Astrocyte (in vitro differentiated cells and primary cell): ENCODE measurements at regions not wholly inside any gene's neighbourhood (a gene's known extent, or its start where the extent isn't known, plus 50 kb on each side); places are given as distances from the start of the nearest gene placed in this dataset.
"Not testable (repeated sequence)": the region's sequence is repeated elsewhere in the genome, so short reads cannot be mapped to it uniquely, and the experiment has no call there.

Experiments
- DNase-seq: peaks from one replicate; pipeline ENCODE4 v3.0.0-alpha.2; 2010; ENCODE audit warnings: low read depth
- FAIRE-seq: peaks from 2 replicates; lab custom pipeline; 2011; peaks lifted over from hg19 to GRCh38; lab: Jason Lieb, UNC
- H2AFZ ChIP-seq: 2 replicates; pipeline ENCODE4 v1.6.0; 2012; ENCODE audit warnings: low read depth, low read length, inconsistent platforms
- H3K27ac ChIP-seq: 2 replicates; pipeline ENCODE4 v1.5.1; 2011; ENCODE audit warnings: low read depth, low read length, inconsistent platforms
- H3K27me3 ChIP-seq: 2 replicates; pipeline ENCODE4 v1.6.0; 2011; ENCODE audit warnings: low read length, inconsistent platforms; ENCODE audit not compliant: insufficient read depth
- H3K36me3 ChIP-seq: 2 replicates; pipeline ENCODE4 v1.5.1; 2011; ENCODE audit warnings: low read length, inconsistent platforms; ENCODE audit not compliant: insufficient read depth
- H3K4me1 ChIP-seq: 2 replicates; pipeline ENCODE4 v1.5.1; 2011; ENCODE audit warnings: low read length, inconsistent platforms; ENCODE audit not compliant: insufficient read depth
- H3K4me2 ChIP-seq: 2 replicates; pipeline ENCODE4 v1.6.0; 2012; ENCODE audit warnings: low read length, inconsistent platforms
- H3K4me3 ChIP-seq: 2 replicates; pipeline ENCODE4 v1.5.1; 2011; ENCODE audit warnings: low read depth, mild to moderate bottlenecking, low read length, inconsistent platforms; ENCODE audit not compliant: insufficient read depth
- H3K79me2 ChIP-seq: 2 replicates; pipeline ENCODE4 v1.6.0; 2012; ENCODE audit warnings: mild to moderate bottlenecking, low read length, inconsistent platforms; ENCODE audit not compliant: insufficient read depth
- H3K9ac ChIP-seq: 2 replicates; pipeline ENCODE4 v1.6.0; 2012; ENCODE audit warnings: mild to moderate bottlenecking, low read length, inconsistent platforms
- H3K9me3 ChIP-seq: 2 replicates; pipeline ENCODE4 v1.5.1; 2012; ENCODE audit warnings: low read depth, mild to moderate bottlenecking, low read length, inconsistent platforms; ENCODE audit not compliant: insufficient read depth
- H4K20me1 ChIP-seq: 2 replicates; pipeline ENCODE4 v1.6.0; 2012; ENCODE audit warnings: low read length, inconsistent platforms; ENCODE audit not compliant: insufficient read depth
- H3K27ac Mint-ChIP-seq: one replicate; pipeline ENCODE4 v1.8.0; 2021; ENCODE audit warnings: mild to moderate bottlenecking, mixed read lengths; ENCODE audit not compliant: unreplicated experiment
- H3K27me3 Mint-ChIP-seq: one replicate; pipeline ENCODE4 v1.8.0; 2021; ENCODE audit warnings: low read depth, mixed read lengths; ENCODE audit not compliant: unreplicated experiment
- H3K36me3 Mint-ChIP-seq: one replicate; pipeline ENCODE4 v1.8.0; 2021; ENCODE audit warnings: low read depth, mixed read lengths; ENCODE audit not compliant: unreplicated experiment
- H3K4me1 Mint-ChIP-seq: one replicate; pipeline ENCODE4 v1.8.0; 2021; ENCODE audit warnings: low read depth, mixed read lengths; ENCODE audit not compliant: unreplicated experiment
- H3K4me3 Mint-ChIP-seq: one replicate; pipeline ENCODE4 v1.8.0; 2021; ENCODE audit warnings: mild to moderate bottlenecking, moderate library complexity, mixed read lengths; ENCODE audit not compliant: unreplicated experiment
- H3K9me3 Mint-ChIP-seq: one replicate; pipeline ENCODE4 v1.8.0; 2021; ENCODE audit warnings: mild to moderate bottlenecking, mixed read lengths; ENCODE audit not compliant: unreplicated experiment
- CTCF ChIP-seq: IDR thresholded peaks from 2 replicates; pipeline ENCODE4 v1.5.1; 2011; ENCODE audit warnings: low read depth, mild to moderate bottlenecking, inconsistent platforms, low read length, moderate library complexity; ENCODE audit not compliant: insufficient read depth
- EZH2 ChIP-seq: IDR thresholded peaks from 2 replicates; pipeline ENCODE4 v1.6.1; 2012; ENCODE audit warnings: mild to moderate bottlenecking, low read length, inconsistent platforms; ENCODE audit not compliant: insufficient read depth

GRCh38 chr2:77867146-77867545, 345.0 kb upstream of the LRRTM4 start:
- H3K4me1 Mint-ChIP-seq: no peaks in the 10 kb centered on the region
- Histone ChIP-seq H3K4me2 (no peak overlapping the region), H3K36me3 (no peaks in the 10 kb centered on the region), H3K9me3 (peaks cover 4% of the 10 kb centered on the region), H2AFZ (no peak overlapping the region), H3K9ac (no peak overlapping the region), H3K27ac (no peak overlapping the region), H3K79me2 (no peaks in the 10 kb centered on the region), H3K4me1 (no peaks in the 10 kb centered on the region), H4K20me1 (no peaks in the 10 kb centered on the region), H3K4me3 (no peak overlapping the region), H3K27me3 (no peaks in the 10 kb centered on the region)
- no peak overlapping the region for H3K27ac Mint-ChIP-seq
- H3K9me3 Mint-ChIP-seq: no peaks in the 10 kb centered on the region
- no peaks in the 10 kb centered on the region for H3K27me3 Mint-ChIP-seq
- no peaks in the 10 kb centered on the region for H3K36me3 Mint-ChIP-seq
- FAIRE-seq (no peak), DNase-seq (no peak)
- TF ChIP-seq EZH2 (no peak), CTCF (no peak)
- no peak overlapping the region for H3K4me3 Mint-ChIP-seq

- H3K4me3 Mint-ChIP-seq: no peak overlapping the region
- Histone ChIP-seq H3K79me2 (no peaks in the 10 kb centered on the region), H2AFZ (no peak overlapping the region), H3K4me2 (no peak overlapping the region), H4K20me1 (no peaks in the 10 kb centered on the region), H3K9ac (no peak overlapping the region), H3K9me3 (no peaks in the 10 kb centered on the region), H3K36me3 (no peaks in the 10 kb centered on the region), H3K27ac (no peak overlapping the region), H3K27me3 (no peaks in the 10 kb centered on the region), H3K4me1 (no peaks in the 10 kb centered on the region), H3K4me3 (no peak overlapping the region)
- H3K27me3 Mint-ChIP-seq: no peaks in the 10 kb centered on the region
- no peak for DNase-seq
- H3K4me1 Mint-ChIP-seq: no peaks in the 10 kb centered on the region
- no peaks in the 10 kb centered on the region for H3K36me3 Mint-ChIP-seq
- H3K9me3 Mint-ChIP-seq: no peaks in the 10 kb centered on the region
- no peak for FAIRE-seq
- TF ChIP-seq EZH2 (no peak), CTCF (no peak)
- H3K27ac Mint-ChIP-seq: no peak overlapping the region
These were observed 351.3 kb upstream of the LRRTM4 start for GRCh38 chr2:77873506-77873905.

GRCh38 chr2:77900211-77900610, 378.0 kb upstream of the LRRTM4 start:
- not testable (repeated sequence) for H3K27ac Mint-ChIP-seq, H3K9me3 Mint-ChIP-seq, H3K27me3 Mint-ChIP-seq, DNase-seq, H3K4me1 ChIP-seq, H3K4me3 ChIP-seq, FAIRE-seq, H3K79me2 ChIP-seq, H3K9ac ChIP-seq, H3K27ac ChIP-seq, H4K20me1 ChIP-seq, H3K36me3 Mint-ChIP-seq, H3K36me3 ChIP-seq, H3K27me3 ChIP-seq, H3K4me3 Mint-ChIP-seq, H3K4me2 ChIP-seq, H2AFZ ChIP-seq, H3K4me1 Mint-ChIP-seq, H3K9me3 ChIP-seq
